ENCODE measurements at regions not wholly inside any gene's neighbourhood (a gene's known extent, or its start where the extent isn't known, plus 50 kb on each side); places are given as distances from the start of the nearest gene placed in this dataset.

GRCh38 chr7:68050627-68051026 lies 1054.0 kb downstream of the TYW1 start:
- TF ChIP-seq POLR2A (IDR thresholded peaks at IDR 0.05) (no peak), CTCF (IDR thresholded peaks at IDR 0.05) (no peak)
